BE2C (cell line): ENCODE measurements at regions not wholly inside any gene's neighbourhood (a gene's known extent, or its start where the extent isn't known, plus 50 kb on each side); places are given as distances from the start of the nearest gene placed in this dataset.

ENCODE experiments used
- DNase-seq: peaks from one replicate; pipeline ENCODE4 v3.0.0-alpha.2; 2020
- H3K27me3 ChIP-seq: fragments of 250-450 bp; sonication (Bioruptor Pico); 2 replicates; pipeline ENCODE4 v1.5.1; 2020; ENCODE audit warnings: mild to moderate bottlenecking
- H3K36me3 ChIP-seq: fragments of 250-450 bp; sonication (Bioruptor Pico); 2 replicates; pipeline ENCODE4 v1.5.1; 2020; ENCODE audit warnings: mild to moderate bottlenecking
- H3K4me1 ChIP-seq: fragments of 250-450 bp; sonication (Bioruptor Pico); 2 replicates; pipeline ENCODE4 v1.5.1; 2020
- H3K4me3 ChIP-seq: 2 replicates; pipeline ENCODE4 v1.5.1; 2011; ENCODE audit warnings: low read depth, low read length
- H3K9me3 ChIP-seq: fragments of 250-450 bp; sonication (Bioruptor Pico); 2 replicates; pipeline ENCODE4 v1.5.1; 2020
- CTCF ChIP-seq: IDR thresholded peaks from 2 replicates; pipeline ENCODE4 v1.5.1; 2012; ENCODE audit warnings: mild to moderate bottlenecking, low read depth, low read length

- no peak overlapping the region for H3K4me3 ChIP-seq
- no peak for DNase-seq
- no peaks in the 10 kb centered on the region for H3K9me3 ChIP-seq
- no peaks in the 10 kb centered on the region for H3K27me3 ChIP-seq
- TF ChIP-seq CTCF: no peak
- no peaks in the 10 kb centered on the region; the same call in 1 of the 2 replicates for H3K4me1 ChIP-seq
- no peaks in the 10 kb centered on the region for H3K36me3 ChIP-seq
Observed at GRCh38 chr2:579961-580360, 97.2 kb downstream of the TMEM18 start.

- DNase-seq: no peak
- no peaks in the 10 kb centered on the region for H3K9me3 ChIP-seq
- H3K36me3 ChIP-seq: no peaks in the 10 kb centered on the region
- H3K27me3 ChIP-seq: no peaks in the 10 kb centered on the region
- no peak for TF ChIP-seq CTCF
- H3K4me1 ChIP-seq: no peaks in the 10 kb centered on the region
- no peak overlapping the region for H3K4me3 ChIP-seq
Observed at GRCh38 chr2:579351-579886, 97.8 kb downstream of the TMEM18 start.

GRCh38 chr2:576292-576691, 100.9 kb downstream of the TMEM18 start:
- no peak for DNase-seq
- no peak for TF ChIP-seq CTCF
- Histone ChIP-seq H3K27me3 (no peaks in the 10 kb centered on the region), H3K36me3 (no peaks in the 10 kb centered on the region), H3K4me3 (no peak overlapping the region), H3K9me3 (no peaks in the 10 kb centered on the region), H3K4me1 (peaks cover 8% of the 10 kb centered on the region; the same call in 1 of the 2 replicates)

- H3K9me3 ChIP-seq: no peaks in the 10 kb centered on the region
- no peaks in the 10 kb centered on the region for H3K27me3 ChIP-seq
- H3K36me3 ChIP-seq: no peaks in the 10 kb centered on the region
- no peak for DNase-seq
- TF ChIP-seq CTCF: no peak
- peaks cover 8% of the 10 kb centered on the region; the same call in 1 of the 2 replicates for H3K4me1 ChIP-seq
- H3K4me3 ChIP-seq: no peak overlapping the region
Observed at GRCh38 chr2:575727-576236, 101.4 kb downstream of the TMEM18 start.

- H3K27me3 ChIP-seq: no peaks in the 10 kb centered on the region
- no peak for TF ChIP-seq CTCF
- DNase-seq: no peak
- no peaks in the 10 kb centered on the region for H3K9me3 ChIP-seq
- H3K36me3 ChIP-seq: no peaks in the 10 kb centered on the region
- peaks cover 8% of the 10 kb centered on the region; the same call in 1 of the 2 replicates for H3K4me1 ChIP-seq
- H3K4me3 ChIP-seq: no peak overlapping the region
Observed at GRCh38 chr2:575030-575726, 102.0 kb downstream of the TMEM18 start.

GRCh38 chr2:573805-574392, 103.3 kb downstream of the TMEM18 start:
- TF ChIP-seq CTCF: no peak
- no peaks in the 10 kb centered on the region for H3K36me3 ChIP-seq
- no peak overlapping the region for H3K4me3 ChIP-seq
- H3K4me1 ChIP-seq: peaks cover 9% of the 10 kb centered on the region; the same call in 1 of the 2 replicates
- no peaks in the 10 kb centered on the region for H3K27me3 ChIP-seq
- DNase-seq: peak; percentile 48
- H3K9me3 ChIP-seq: no peaks in the 10 kb centered on the region
